HepG2 (cell line): ENCODE measurements at regions not wholly inside any gene's neighbourhood (a gene's known extent, or its start where the extent isn't known, plus 50 kb on each side); places are given as distances from the start of the nearest gene placed in this dataset.
A peak's percentile ranks its signal among the peaks of the same experiment; 100 is the strongest.

ENCODE experiments used
- ATAC-seq: fragments of 200-7000 bp; cut with Tn5 transposase; 3 replicates; pipeline ENCODE4 v1.9.1; 2020; ENCODE audit warnings: mild to moderate bottlenecking, moderate library complexity
- BruUV-seq: library from RNA; stranded (reverse); fragments of 400-500 nt; replicated peaks from 2 replicates; lab custom pipeline; 2021; lab: Mats Ljungman, UMichigan
- CTCF ChIA-PET: fragments of 300-600 bp; formaldehyde crosslinking; extraction: SDS; loops from one replicate; lab custom pipeline; 2021; ENCODE audit warnings: low total read pairs, inconsistent platforms, low intra/inter-chr PET ratio; lab: Yijun Ruan, JAX
- POLR2A ChIA-PET: fragments of 350-600 bp; sonication (Branson Sonifier 250); formaldehyde crosslinking; loops from one replicate; lab custom pipeline; 2020; ENCODE audit warnings: antibody characterized with exemption, inconsistent platforms; lab: Yijun Ruan, JAX
- DNase-seq: peaks from one replicate; pipeline ENCODE4 v3.0.0-alpha.2; 2015; ENCODE audit warnings: low spot score
- FAIRE-seq: peaks from 3 replicates; lab custom pipeline; 2011; peaks lifted over from hg19 to GRCh38; lab: Jason Lieb, UNC
- H2AFZ ChIP-seq: one replicate; pipeline ENCODE4 v1.6.1; 2011; ENCODE audit warnings: low read length, inconsistent platforms
- H3K27ac ChIP-seq: fragments of 300-600 bp; 3 replicates; pipeline ENCODE4 v1.8.0; 2011; ENCODE audit warnings: mixed run types, mild to moderate bottlenecking, mixed read lengths, low read length, inconsistent platforms; ENCODE audit not compliant: insufficient read depth; ENCODE audit errors: extremely low read length
- H3K27me3 ChIP-seq, 2 experiments: fragments of 200-600 bp in 1 of 2; 2 replicates in 1 of 2; 3 replicates in 1 of 2; pipeline versions ENCODE4 v1.6.0 to v1.8.0; 2011; ENCODE audit warnings: low read length in 2 of 2, mild to moderate bottlenecking in 2 of 2, moderate library complexity in 2 of 2, inconsistent platforms in 1 of 2; ENCODE audit not compliant: insufficient read depth in 2 of 2, control insufficient read depth in 1 of 2
- H3K36me3 ChIP-seq, 2 experiments: fragments of 200-600 bp in 1 of 2; replicated peaks in 1 of 2; 2 replicates in 1 of 2; 3 replicates in 1 of 2; pipeline versions ENCODE4 v1.5.1 to v1.8.0; 2011; ENCODE audit warnings: low read length in 2 of 2, inconsistent platforms in 1 of 2; ENCODE audit not compliant: insufficient read depth in 2 of 2, control insufficient read depth in 1 of 2
- H3K4me1 ChIP-seq: 2 replicates; pipeline ENCODE4 v1.5.1; 2012; ENCODE audit warnings: low read length, inconsistent platforms; ENCODE audit not compliant: insufficient read depth
- H3K4me2 ChIP-seq: 2 replicates; pipeline ENCODE4 v1.6.0; 2011; ENCODE audit warnings: low read depth, low read length, inconsistent platforms
- H3K4me3 ChIP-seq, 3 experiments: fragments of 200-600 bp in 1 of 3; sonication (generic), shearing (Covaris generic) in 1 of 3; replicated peaks in 1 of 3; 2 replicates each; pipeline ENCODE4 v1.5.1; 2011 to 2016; ENCODE audit warnings: low read length in 3 of 3, inconsistent platforms in 2 of 3, low read depth in 2 of 3, mild to moderate bottlenecking in 2 of 3, control low read depth in 1 of 3, mixed read lengths in 1 of 3; ENCODE audit not compliant: insufficient read depth in 1 of 3
- H3K79me2 ChIP-seq: one replicate; pipeline ENCODE4 v1.6.1; 2011; ENCODE audit warnings: low read length, inconsistent platforms; ENCODE audit not compliant: insufficient read depth
- H3K9ac ChIP-seq: 2 replicates; pipeline ENCODE4 v1.6.0; 2011; ENCODE audit warnings: mild to moderate bottlenecking, low read depth, low read length, inconsistent platforms; ENCODE audit not compliant: insufficient read depth
- H3K9me3 ChIP-seq: 2 replicates; pipeline ENCODE4 v1.5.1; 2012; ENCODE audit warnings: mild to moderate bottlenecking, low read length
- H4K20me1 ChIP-seq: 2 replicates; pipeline ENCODE4 v1.6.0; 2011; ENCODE audit warnings: inconsistent platforms, mild to moderate bottlenecking, low read length, moderate library complexity; ENCODE audit not compliant: insufficient read depth
- ARNTL ChIP-seq: sonication (generic); formaldehyde crosslinking; IDR thresholded peaks from 2 replicates; pipeline ENCODE4 v1.4.0; 2020; ENCODE audit warnings: mild to moderate bottlenecking, missing genetic modification reagents
- CBX1 ChIP-seq: IDR thresholded peaks from one replicate; pipeline ENCODE4 v1.6.1; 2016; ENCODE audit warnings: antibody characterized with exemption, low read depth
- CBX5 ChIP-seq: sonication (generic); formaldehyde crosslinking; IDR thresholded peaks from 2 replicates; pipeline ENCODE4 v1.4.0; 2020; ENCODE audit warnings: missing genetic modification reagents, borderline replicate concordance
- GTF2F1 ChIP-seq: fragments of 150-350 bp; IDR thresholded peaks from 2 replicates; pipeline ENCODE4 v1.6.1; 2014; ENCODE audit warnings: low read length
- HHEX ChIP-seq: IDR thresholded peaks from 2 replicates; pipeline ENCODE4 v1.6.1; 2016; ENCODE audit warnings: control low read depth
- HNF4G ChIP-seq, 2 experiments: sonication (generic) in 1 of 2; formaldehyde crosslinking in 1 of 2; IDR thresholded peaks; 2 replicates each; pipeline versions ENCODE4 v1.4.0 to v1.6.1; 2011 to 2020; ENCODE audit warnings: borderline replicate concordance in 2 of 2, low read depth in 2 of 2, mild to moderate bottlenecking in 2 of 2, low read length in 1 of 2, missing genetic modification reagents in 1 of 2, moderate library complexity in 1 of 2
- KAT2B ChIP-seq: fragments of 150-350 bp; IDR thresholded peaks from 2 replicates; pipeline ENCODE4 v1.6.1; 2014; ENCODE audit warnings: low read depth, low read length, borderline replicate concordance
- KDM6A ChIP-seq: IDR thresholded peaks from 2 replicates; pipeline ENCODE4 v1.6.1; 2016; ENCODE audit warnings: low read depth
- KLF15 ChIP-seq: sonication (generic); formaldehyde crosslinking; IDR thresholded peaks from 2 replicates; pipeline ENCODE4 v1.8.1; 2023; ENCODE audit warnings: borderline replicate concordance, mild to moderate bottlenecking, inconsistent platforms, missing genetic modification reagents, mixed read lengths
- MED13 ChIP-seq: sonication (generic); formaldehyde crosslinking; IDR thresholded peaks from 2 replicates; pipeline ENCODE4 v1.5.0; 2020; ENCODE audit warnings: missing genetic modification reagents
- RBM22 ChIP-seq: fragments of 200-400 bp; formaldehyde crosslinking; optimal IDR thresholded peaks from 2 replicates; pipeline ENCODE3; 2017; ENCODE audit warnings: mild to moderate bottlenecking, low read length, moderate library complexity
- RFXANK ChIP-seq: IDR thresholded peaks from 2 replicates; pipeline ENCODE4 v1.6.1; 2016
- SATB2 ChIP-seq: sonication (generic); formaldehyde crosslinking; IDR thresholded peaks from 2 replicates; pipeline ENCODE4 v1.5.0; 2020; ENCODE audit warnings: missing genetic modification reagents
- STAG1 ChIP-seq: sonication (generic); formaldehyde crosslinking; IDR thresholded peaks from 2 replicates; pipeline ENCODE4 v1.4.0; 2020; ENCODE audit warnings: missing genetic modification reagents
- ZC3H4 ChIP-seq: sonication (generic); formaldehyde crosslinking; IDR thresholded peaks from 2 replicates; pipeline ENCODE4 v1.4.0; 2020; ENCODE audit warnings: missing genetic modification reagents, borderline replicate concordance
- ZKSCAN1 ChIP-seq: fragments of 150-350 bp; IDR thresholded peaks from 2 replicates; pipeline ENCODE4 v1.6.1; 2014; ENCODE audit warnings: low read length
- ZNF12 ChIP-seq: sonication (generic); formaldehyde crosslinking; IDR thresholded peaks from 2 replicates; pipeline ENCODE4 v1.5.0; 2020; ENCODE audit warnings: missing genetic modification reagents
- ZNF274 ChIP-seq: sonication (generic); formaldehyde crosslinking; IDR thresholded peaks from 2 replicates; pipeline ENCODE4 v1.5.1; 2020; ENCODE audit warnings: mild to moderate bottlenecking, missing genetic modification reagents
- ZNF350 ChIP-seq: sonication (generic); formaldehyde crosslinking; IDR thresholded peaks from 2 replicates; pipeline ENCODE4 v1.4.0; 2020; ENCODE audit warnings: mild to moderate bottlenecking, low read depth, missing genetic modification reagents, borderline replicate concordance
- ZNF383 ChIP-seq: sonication (generic); formaldehyde crosslinking; IDR thresholded peaks from 2 replicates; pipeline ENCODE4 v1.4.0; 2020; ENCODE audit warnings: missing genetic modification reagents, mild to moderate bottlenecking, borderline replicate concordance
- ZNF550 ChIP-seq: sonication (generic); formaldehyde crosslinking; IDR thresholded peaks from 2 replicates; pipeline ENCODE4 v1.4.0; 2020; ENCODE audit warnings: mild to moderate bottlenecking, missing genetic modification reagents, borderline replicate concordance
- ZNF607 ChIP-seq: sonication (generic); formaldehyde crosslinking; IDR thresholded peaks from 2 replicates; pipeline ENCODE4 v1.5.1; 2020; ENCODE audit warnings: missing genetic modification reagents, mild to moderate bottlenecking, borderline replicate concordance
- ZNF777 ChIP-seq: sonication (generic); formaldehyde crosslinking; IDR thresholded peaks from 2 replicates; pipeline ENCODE4 v1.4.0; 2020; ENCODE audit warnings: missing genetic modification reagents
- WGBS: methylation state at CpG from one replicate; pipeline ENCODE4 v1.1.6; 2017; ENCODE audit warnings: low lambda C conversion rate; 5-methylcytosine and 5-hydroxymethylcytosine counted together
- in situ Hi-C: cut with HindIII; loops from 2 replicates; pipeline ENCODE4 v1.10.0; 2017; ENCODE audit warnings: low pct_unique_long_range_greater_than_20kb; ENCODE audit not compliant: extremely low pct_ligation_motif_present
- intact Hi-C: fragments of 100-400 bp; cut with micrococcal nuclease; formaldehyde crosslinking; loops from one replicate; pipeline ENCODE4 v1.10.0; 2022; ENCODE audit not compliant: unreplicated experiment
- TF ChIP-seq, protein P1 (sequence below): sonication (generic); formaldehyde crosslinking; IDR thresholded peaks from 2 replicates; pipeline ENCODE4 v1.4.0; 2020; ENCODE audit warnings: missing genetic modification reagents
- TF ChIP-seq, protein P2 (sequence below): sonication (generic); formaldehyde crosslinking; IDR thresholded peaks from 2 replicates; pipeline ENCODE4 v1.5.0; 2020; ENCODE audit warnings: missing genetic modification reagents

DNA sequence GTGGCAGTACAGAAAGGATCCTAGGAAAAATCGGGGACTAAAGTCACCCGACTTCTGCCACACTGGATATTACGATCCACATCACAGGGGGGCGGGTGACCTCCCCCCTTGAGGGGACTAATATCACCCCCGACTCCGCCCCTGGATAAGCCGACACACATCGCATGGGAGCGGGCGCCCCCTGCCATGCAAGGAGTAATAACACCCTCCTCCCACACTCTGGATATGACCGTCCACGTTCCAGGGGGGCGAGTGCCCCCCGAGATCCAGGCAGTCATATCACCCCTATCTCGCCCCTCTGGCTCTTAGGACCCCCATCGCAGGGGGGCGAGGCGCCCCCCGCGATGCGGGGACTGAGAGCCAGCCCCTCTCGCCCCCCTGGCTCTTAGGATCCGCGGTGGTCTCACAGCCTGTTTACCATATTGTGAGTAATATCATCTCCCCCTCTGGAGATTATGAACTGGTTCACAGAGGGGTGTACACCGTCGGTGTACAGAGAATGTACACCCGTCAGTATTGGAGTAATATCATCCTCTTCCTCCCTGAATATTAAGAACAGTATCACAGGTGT is 423.0 kb downstream of the DIRAS2 start:
- no peak overlapping the region; the same call in 1 of the 2 replicates for H3K4me2 ChIP-seq
- no peaks in the 10 kb centered on the region for H3K4me1 ChIP-seq
- ATAC-seq (peak; percentile 81), FAIRE-seq (no peak), DNase-seq (peak; percentile 6)
- no peak overlapping the region for H3K4me3 ChIP-seq
- no peaks in the 10 kb centered on the region for H4K20me1 ChIP-seq
- intact Hi-C loops (no loop called here), in situ Hi-C loops (loop anchor here (5.0 kb wide), 1 partner anchor 77 kb away; no protein-coding TSS in a partner anchor)
- WGBS: 0% methylated on average over 5 of the region's 27 CpGs
- H2AFZ ChIP-seq: no peak overlapping the region
- no peak overlapping the region for H3K27ac ChIP-seq
- POLR2A ChIA-PET: no interaction called here
- no peaks in the 10 kb centered on the region for H3K79me2 ChIP-seq
- no peaks in the 10 kb centered on the region for H3K9me3 ChIP-seq
- CTCF ChIA-PET: interaction anchor here (1.0 to 2.2 kb wide), 2 partner anchors 77 to 621 kb away, joined by 3 to 12 read pairs; no protein-coding TSS in a partner anchor
- BruUV-seq: no TSS peak
- peaks cover 1 to 3% of the 10 kb centered on the region in 2 experiments; a peak in 2 of 5 replicates for H3K27me3 ChIP-seq
- H3K36me3 ChIP-seq: no peaks in the 10 kb centered on the region
- no peak overlapping the region for H3K9ac ChIP-seq
- TF ChIP-seq RBM22: no peak
- no peak for TF ChIP-seq KDM6A
- no peak for TF ChIP-seq HNF4G (IDR thresholded peaks at IDR 0.05; ENCODE audit: borderline replicate concordance, low read depth, low read length)
- TF ChIP-seq HNF4G (CRISPR knock-in tag; IDR thresholded peaks at IDR 0.05; ENCODE audit: borderline replicate concordance, low read depth): no peak
- no peak for TF ChIP-seq CBX1
- no peak for TF ChIP-seq ZC3H4
- no peak for TF ChIP-seq ZNF274
- TF ChIP-seq RFXANK (CRISPR knock-in tag): no peak
- TF ChIP-seq ZNF12 (CRISPR knock-in tag): no peak
- TF ChIP-seq ZNF550 (CRISPR knock-in tag): no peak
- TF ChIP-seq ZNF383 (CRISPR knock-in tag): no peak
- TF ChIP-seq STAG1 (CRISPR knock-in tag): peak; percentile 73
- TF ChIP-seq, protein P1, sequence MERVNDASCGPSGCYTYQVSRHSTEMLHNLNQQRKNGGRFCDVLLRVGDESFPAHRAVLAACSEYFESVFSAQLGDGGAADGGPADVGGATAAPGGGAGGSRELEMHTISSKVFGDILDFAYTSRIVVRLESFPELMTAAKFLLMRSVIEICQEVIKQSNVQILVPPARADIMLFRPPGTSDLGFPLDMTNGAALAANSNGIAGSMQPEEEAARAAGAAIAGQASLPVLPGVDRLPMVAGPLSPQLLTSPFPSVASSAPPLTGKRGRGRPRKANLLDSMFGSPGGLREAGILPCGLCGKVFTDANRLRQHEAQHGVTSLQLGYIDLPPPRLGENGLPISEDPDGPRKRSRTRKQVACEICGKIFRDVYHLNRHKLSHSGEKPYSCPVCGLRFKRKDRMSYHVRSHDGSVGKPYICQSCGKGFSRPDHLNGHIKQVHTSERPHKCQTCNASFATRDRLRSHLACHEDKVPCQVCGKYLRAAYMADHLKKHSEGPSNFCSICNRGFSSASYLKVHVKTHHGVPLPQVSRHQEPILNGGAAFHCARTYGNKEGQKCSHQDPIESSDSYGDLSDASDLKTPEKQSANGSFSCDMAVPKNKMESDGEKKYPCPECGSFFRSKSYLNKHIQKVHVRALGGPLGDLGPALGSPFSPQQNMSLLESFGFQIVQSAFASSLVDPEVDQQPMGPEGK (CRISPR knock-in tag): peak; percentile 57
- TF ChIP-seq KAT2B: no peak
- no peak for TF ChIP-seq ZNF777 (CRISPR knock-in tag)
- TF ChIP-seq GTF2F1: no peak
- TF ChIP-seq CBX5 (CRISPR knock-in tag): no peak
- no peak for TF ChIP-seq ARNTL (CRISPR knock-in tag)
- TF ChIP-seq, protein P2, sequence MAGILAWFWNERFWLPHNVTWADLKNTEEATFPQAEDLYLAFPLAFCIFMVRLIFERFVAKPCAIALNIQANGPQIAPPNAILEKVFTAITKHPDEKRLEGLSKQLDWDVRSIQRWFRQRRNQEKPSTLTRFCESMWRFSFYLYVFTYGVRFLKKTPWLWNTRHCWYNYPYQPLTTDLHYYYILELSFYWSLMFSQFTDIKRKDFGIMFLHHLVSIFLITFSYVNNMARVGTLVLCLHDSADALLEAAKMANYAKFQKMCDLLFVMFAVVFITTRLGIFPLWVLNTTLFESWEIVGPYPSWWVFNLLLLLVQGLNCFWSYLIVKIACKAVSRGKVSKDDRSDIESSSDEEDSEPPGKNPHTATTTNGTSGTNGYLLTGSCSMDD: no peak
- no peak for TF ChIP-seq SATB2
- no peak for TF ChIP-seq ZKSCAN1
- no peak for TF ChIP-seq ZNF350 (CRISPR knock-in tag)
- TF ChIP-seq HHEX: no peak
- TF ChIP-seq MED13 (CRISPR knock-in tag): no peak
- no peak for TF ChIP-seq KLF15 (CRISPR knock-in tag)
- TF ChIP-seq ZNF607 (CRISPR knock-in tag): no peak
